ACC112 (cell line): ENCODE measurements at regions not wholly inside any gene's neighbourhood (a gene's known extent, or its start where the extent isn't known, plus 50 kb on each side); places are given as distances from the start of the nearest gene placed in this dataset.

Experiments used
- H2AFZ ChIP-seq: fragments of 200-600 bp; sonication (generic); one replicate; pipeline ENCODE4 v1.6.0; 2017; ENCODE audit warnings: antibody characterized with exemption, low read length; ENCODE audit not compliant: unreplicated experiment
- H3K27ac ChIP-seq: fragments of 200-600 bp; sonication (generic); 2 replicates; pipeline ENCODE4 v1.5.1; 2014; ENCODE audit warnings: low read depth, mild to moderate bottlenecking, antibody characterized with exemption, low read length, moderate library complexity
- H3K27me3 ChIP-seq: fragments of 200-600 bp; sonication (generic); 2 replicates; pipeline ENCODE4 v1.6.1; 2014; ENCODE audit warnings: mild to moderate bottlenecking, antibody characterized with exemption, low read length, moderate library complexity, mixed read lengths; ENCODE audit not compliant: insufficient read depth
- H3K36me3 ChIP-seq: fragments of 200-600 bp; sonication (generic); 2 replicates; pipeline ENCODE4 v1.6.1; 2016; ENCODE audit warnings: mild to moderate bottlenecking, antibody characterized with exemption, low read length, moderate library complexity, mixed read lengths; ENCODE audit not compliant: insufficient read depth
- H3K4me1 ChIP-seq: fragments of 200-600 bp; sonication (generic); one replicate; pipeline ENCODE4 v1.6.1; 2016; ENCODE audit warnings: low read length, mixed read lengths; ENCODE audit not compliant: insufficient read depth, unreplicated experiment, control insufficient read depth
- H3K4me3 ChIP-seq: fragments of 200-600 bp; sonication (generic); 2 replicates; pipeline ENCODE4 v1.5.1; 2014; ENCODE audit warnings: mild to moderate bottlenecking, low read depth, low read length
- H3K79me2 ChIP-seq: fragments of 200-600 bp; sonication (generic); one replicate; pipeline ENCODE4 v1.6.0; 2016; ENCODE audit warnings: low read length; ENCODE audit not compliant: control insufficient read depth, unreplicated experiment, insufficient read depth

DNA sequence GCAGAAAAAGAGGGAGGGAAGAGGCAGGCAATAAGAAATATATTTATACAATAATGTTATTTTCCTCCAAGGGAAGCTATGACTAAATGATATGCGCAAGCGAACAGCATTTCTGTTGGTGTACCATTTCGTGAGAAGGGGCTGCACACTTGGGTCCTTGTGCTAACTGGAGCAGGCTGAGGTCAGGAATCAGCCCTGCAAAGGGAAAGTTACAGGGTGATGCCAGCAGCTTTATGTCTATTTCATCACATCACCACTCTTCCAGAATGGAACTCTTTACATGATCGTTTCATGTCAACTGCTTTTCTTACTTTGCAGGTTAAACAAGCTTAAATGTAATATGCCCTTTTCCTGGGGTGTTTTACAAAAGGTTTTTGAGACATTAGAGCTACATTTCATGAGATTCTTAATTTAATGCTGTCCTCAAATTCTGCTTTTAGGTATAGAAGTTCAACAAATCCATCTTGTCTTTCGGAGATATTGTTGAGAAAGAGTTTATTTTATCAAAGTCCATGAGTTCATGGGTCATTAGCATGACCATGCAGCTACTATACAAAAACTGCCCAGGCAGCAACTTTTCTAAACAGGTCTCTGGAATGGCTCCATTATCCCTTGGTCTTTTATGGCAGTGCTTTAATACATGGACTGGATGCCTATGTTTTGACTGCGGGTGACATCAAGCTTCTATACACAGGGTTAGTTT, 443.8 kb downstream of the TENT5A start:
- no peaks in the 10 kb centered on the region for H3K79me2 ChIP-seq
- no peak overlapping the region for H2AFZ ChIP-seq
- peaks cover 11% of the 10 kb centered on the region for H3K4me1 ChIP-seq
- no peaks in the 10 kb centered on the region for H3K27me3 ChIP-seq
- no peak overlapping the region for H3K4me3 ChIP-seq
- no peaks in the 10 kb centered on the region for H3K36me3 ChIP-seq
- H3K27ac ChIP-seq = no peak overlapping the region

GRCh38 chr6:81307651-81308214, 444.7 kb downstream of the TENT5A start:
- H3K79me2 ChIP-seq = no peaks in the 10 kb centered on the region
- peaks cover 11% of the 10 kb centered on the region for H3K4me1 ChIP-seq
- no peaks in the 10 kb centered on the region for H3K36me3 ChIP-seq
- no peak overlapping the region for H2AFZ ChIP-seq
- no peak overlapping the region for H3K27ac ChIP-seq
- H3K27me3 ChIP-seq = no peaks in the 10 kb centered on the region
- no peak overlapping the region for H3K4me3 ChIP-seq

GRCh38 chr6:81304466-81304865, 448.0 kb downstream of the TENT5A start:
- Histone ChIP-seq H2AFZ (peak overlapping the region; percentile 66), H3K4me3 (0 out of 2 replicates have a peak overlapping the region, but pooled peaks have one; percentile 16), H3K4me1 (peaks cover 11% of the 10 kb centered on the region), H3K79me2 (no peaks in the 10 kb centered on the region), H3K27ac (no peak overlapping the region), H3K27me3 (no peaks in the 10 kb centered on the region), H3K36me3 (no peaks in the 10 kb centered on the region)

GRCh38 chr6:81300961-81301360, 451.5 kb downstream of the TENT5A start:
- H2AFZ ChIP-seq = peak overlapping the region; percentile 13

GRCh38 chr6:81298751-81299150, 453.7 kb downstream of the TENT5A start:
- Histone ChIP-seq H3K27ac (no peak overlapping the region), H3K36me3 (no peaks in the 10 kb centered on the region), H3K4me3 (no peak overlapping the region), H3K79me2 (no peaks in the 10 kb centered on the region), H2AFZ (no peak overlapping the region), H3K4me1 (no peaks in the 10 kb centered on the region), H3K27me3 (no peaks in the 10 kb centered on the region)

More at GRCh38 chr6:81300961-81301360, 451.5 kb downstream of the TENT5A start:
- H3K4me3 ChIP-seq = no peak overlapping the region
- no peaks in the 10 kb centered on the region for H3K36me3 ChIP-seq
- no peaks in the 10 kb centered on the region for H3K79me2 ChIP-seq
- peaks cover 11% of the 10 kb centered on the region for H3K4me1 ChIP-seq
- H3K27ac ChIP-seq = no peak overlapping the region
- no peaks in the 10 kb centered on the region for H3K27me3 ChIP-seq

- no peaks in the 10 kb centered on the region for H3K36me3 ChIP-seq
- no peak overlapping the region for H3K4me3 ChIP-seq
- H3K27ac ChIP-seq = no peak overlapping the region
- no peak overlapping the region for H2AFZ ChIP-seq
- H3K79me2 ChIP-seq = no peaks in the 10 kb centered on the region
- H3K27me3 ChIP-seq = no peaks in the 10 kb centered on the region
- no peaks in the 10 kb centered on the region for H3K4me1 ChIP-seq
These were observed 457.2 kb downstream of the TENT5A start for GRCh38 chr6:81295310-81295709.

- H3K36me3 ChIP-seq = no peaks in the 10 kb centered on the region
- H3K27ac ChIP-seq = no peak overlapping the region
- H3K4me3 ChIP-seq = no peak overlapping the region
- no peaks in the 10 kb centered on the region for H3K79me2 ChIP-seq
- no peak overlapping the region for H2AFZ ChIP-seq
- H3K4me1 ChIP-seq = no peaks in the 10 kb centered on the region
- no peaks in the 10 kb centered on the region for H3K27me3 ChIP-seq
These were observed 458.6 kb downstream of the TENT5A start for GRCh38 chr6:81293896-81294295.

GRCh38 chr6:81289229-81289628, 463.3 kb downstream of the TENT5A start:
- no peaks in the 10 kb centered on the region for H3K27me3 ChIP-seq
- no peak overlapping the region for H3K4me3 ChIP-seq
- no peaks in the 10 kb centered on the region for H3K36me3 ChIP-seq
- H3K4me1 ChIP-seq = no peaks in the 10 kb centered on the region
- no peak overlapping the region for H3K27ac ChIP-seq
- no peak overlapping the region for H2AFZ ChIP-seq
- no peaks in the 10 kb centered on the region for H3K79me2 ChIP-seq

- Histone ChIP-seq H3K36me3 (no peaks in the 10 kb centered on the region), H3K4me1 (no peaks in the 10 kb centered on the region), H3K4me3 (peak overlapping the region; percentile 69), H2AFZ (peak overlapping the region; percentile 76), H3K27ac (no peak overlapping the region; the same call in 1 of the 2 replicates), H3K79me2 (no peaks in the 10 kb centered on the region), H3K27me3 (no peaks in the 10 kb centered on the region)
These were observed 487.4 kb downstream of the TENT5A start for GRCh38 chr6:81265106-81265505.

- Histone ChIP-seq H3K27ac (no peak overlapping the region), H3K4me3 (no peak overlapping the region), H2AFZ (no peak overlapping the region), H3K4me1 (no peaks in the 10 kb centered on the region), H3K27me3 (no peaks in the 10 kb centered on the region), H3K36me3 (no peaks in the 10 kb centered on the region), H3K79me2 (no peaks in the 10 kb centered on the region)
These were observed 488.8 kb downstream of the TENT5A start for GRCh38 chr6:81263531-81264168.

DNA sequence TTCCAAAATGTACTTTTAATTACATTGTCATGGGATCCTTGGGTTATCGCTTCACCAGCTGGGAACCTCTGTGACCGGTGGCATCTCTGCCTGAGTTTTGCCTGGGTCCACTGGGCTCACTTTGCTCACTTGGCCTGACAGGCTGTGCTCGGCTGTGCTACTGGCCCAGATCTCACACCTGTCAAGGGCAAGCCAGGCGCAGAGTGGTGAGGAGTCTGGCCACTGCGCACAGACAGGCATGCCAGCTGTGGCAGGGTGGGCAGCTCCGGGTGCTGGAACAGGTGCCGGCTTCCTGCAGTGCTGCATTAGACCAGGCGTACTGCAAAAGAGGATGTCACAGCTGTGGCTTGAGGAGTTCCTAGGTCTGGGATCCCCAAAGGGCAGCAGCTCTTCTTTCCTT, 489.8 kb downstream of the TENT5A start:
- no peak overlapping the region for H3K4me3 ChIP-seq
- H3K79me2 ChIP-seq = no peaks in the 10 kb centered on the region
- no peaks in the 10 kb centered on the region for H3K36me3 ChIP-seq
- H2AFZ ChIP-seq = no peak overlapping the region
- no peak overlapping the region for H3K27ac ChIP-seq
- no peaks in the 10 kb centered on the region for H3K27me3 ChIP-seq
- H3K4me1 ChIP-seq = no peaks in the 10 kb centered on the region
